B cell (primary cell): ENCODE measurements at regions not wholly inside any gene's neighbourhood (a gene's known extent, or its start where the extent isn't known, plus 50 kb on each side); places are given as distances from the start of the nearest gene placed in this dataset.

Source experiments
- ATAC-seq: fragments of 200-7000 bp; cut with Tn5 transposase; one replicate; pipeline ENCODE4 v1.10.0; 2021; ENCODE audit warnings: low read depth, mild to moderate bottlenecking, moderate number of reproducible peaks, moderate library complexity
- CTCF ChIA-PET: fragments of 350-600 bp; sonication (Branson Sonifier 250); formaldehyde crosslinking; loops from one replicate; lab custom pipeline; 2021; ENCODE audit warnings: antibody characterized with exemption, inconsistent platforms; lab: Charles Lee
- POLR2A ChIA-PET: fragments of 350-600 bp; sonication (Branson Sonifier 250); formaldehyde crosslinking; loops from one replicate; lab custom pipeline; 2021; ENCODE audit warnings: antibody characterized with exemption; lab: Charles Lee
- DNase-seq: peaks from one replicate; pipeline ENCODE4 v3.0.0; 2013
- H2AFZ ChIP-seq: 2 replicates; pipeline ENCODE4 v1.6.1; 2012; ENCODE audit warnings: mild to moderate bottlenecking, low read depth, low read length; ENCODE audit not compliant: insufficient read depth, poor library complexity, severe bottlenecking
- H3K27ac ChIP-seq, 2 donors: 1 replicate in 1 of 2; 2 replicates in 1 of 2; pipeline ENCODE4 v1.5.1; 2012 to 2013; ENCODE audit warnings: low read length in 2 of 2, mild to moderate bottlenecking in 2 of 2, moderate library complexity in 1 of 2
- H3K27me3 ChIP-seq, 4 experiments: fragments of 200-600 bp in 1 of 4; sonication (generic) in 1 of 4; replicated peaks in 1 of 4; 1 replicate in 2 of 4; 2 replicates in 2 of 4; pipeline versions ENCODE4 v1.6.1 to v1.7.0; 2013 to 2016; ENCODE audit warnings: low read length in 3 of 4, mild to moderate bottlenecking in 2 of 4, mixed read lengths in 1 of 4, moderate library complexity in 1 of 4; ENCODE audit not compliant: insufficient read depth in 4 of 4, control insufficient read depth in 3 of 4; ENCODE audit errors: control extremely low read depth in 1 of 4
- H3K36me3 ChIP-seq, 2 experiments: replicated peaks in 1 of 2; 1 replicate in 1 of 2; 2 replicates in 1 of 2; pipeline versions ENCODE4 v1.6.1 to v1.7.1; 2013; ENCODE audit warnings: low read length in 1 of 2; ENCODE audit not compliant: insufficient read depth in 2 of 2, control insufficient read depth in 1 of 2; ENCODE audit errors: control extremely low read depth in 1 of 2, extremely low read depth in 1 of 2
- H3K4me1 ChIP-seq, 2 donors: fragments of 200-600 bp in 1 of 2; sonication (generic) in 1 of 2; 1 replicate in 1 of 2; 2 replicates in 1 of 2; pipeline versions ENCODE4 v1.5.1 to v1.6.1; 2013 to 2017; ENCODE audit warnings: low read length in 2 of 2; ENCODE audit not compliant: control insufficient read depth in 2 of 2, insufficient read depth in 2 of 2
- H3K4me2 ChIP-seq: replicated peaks from 2 replicates; pipeline ENCODE3; 2012; ENCODE audit warnings: mild to moderate bottlenecking, low read depth, low read length; ENCODE audit not compliant: poor library complexity, severe bottlenecking
- H3K4me3 ChIP-seq, 5 experiments: fragments of 200-600 bp in 1 of 5; sonication (generic) in 1 of 5; 1 replicate in 3 of 5; 2 replicates in 2 of 5; pipeline versions ENCODE4 v1.5.1 to v1.7.0; 2011 to 2016; ENCODE audit warnings: low read length in 4 of 5, mild to moderate bottlenecking in 4 of 5, low read depth in 2 of 5, control low read depth in 1 of 5, moderate library complexity in 1 of 5; ENCODE audit not compliant: insufficient read depth in 1 of 5; ENCODE audit errors: control extremely low read depth in 1 of 5, extremely low read depth in 1 of 5
- H3K79me2 ChIP-seq: fragments of 200-600 bp; sonication (generic); one replicate; pipeline ENCODE4 v1.6.0; 2016; ENCODE audit warnings: low read length; ENCODE audit not compliant: control insufficient read depth, insufficient read depth
- H3K9ac ChIP-seq: fragments of 200-600 bp; sonication (generic); 2 replicates; pipeline ENCODE4 v1.6.1; 2017; ENCODE audit warnings: mild to moderate bottlenecking, low read length, moderate library complexity
- H3K9me3 ChIP-seq, 3 donors: one replicate each; pipeline versions ENCODE4 v1.6.1 to v1.7.1; 2013; ENCODE audit warnings: low read length in 2 of 3; ENCODE audit not compliant: control insufficient read depth in 2 of 3, insufficient read depth in 1 of 3; ENCODE audit errors: control extremely low read depth in 1 of 3
- H4K20me1 ChIP-seq: 2 replicates; pipeline ENCODE4 v1.6.0; 2012; ENCODE audit warnings: mild to moderate bottlenecking, low read length; ENCODE audit not compliant: insufficient read depth, control insufficient read depth, poor library complexity, severe bottlenecking
- H3K27ac Mint-ChIP-seq: one replicate; pipeline ENCODE4 v1.8.0; 2021; ENCODE audit warnings: mixed read lengths
- H3K27me3 Mint-ChIP-seq: one replicate; pipeline ENCODE4 v1.8.0; 2021; ENCODE audit warnings: mixed read lengths
- H3K4me1 Mint-ChIP-seq: one replicate; pipeline ENCODE4 v1.8.0; 2021; ENCODE audit warnings: mixed read lengths
- H3K4me3 Mint-ChIP-seq: one replicate; pipeline ENCODE4 v1.8.0; 2021; ENCODE audit warnings: mixed read lengths
- H3K9me3 Mint-ChIP-seq: one replicate; pipeline ENCODE4 v1.8.0; 2022; ENCODE audit warnings: mixed read lengths; ENCODE audit not compliant: insufficient read depth
- CTCF ChIP-seq: fragments of 200-600 bp; IDR thresholded peaks from one replicate; pipeline ENCODE4 v1.8.0; 2022; ENCODE audit warnings: antibody characterized with exemption, mild to moderate bottlenecking
- EZH2 ChIP-seq: IDR thresholded peaks from 2 replicates; pipeline ENCODE4 v1.6.1; 2012; ENCODE audit warnings: borderline replicate concordance, low read depth, mild to moderate bottlenecking, moderate library complexity, low read length; ENCODE audit not compliant: insufficient read depth, poor library complexity, severe bottlenecking
- WGBS: methylation state at CpG from one replicate; pipeline ENCODE4 v1.1.5; 2013; ENCODE audit warnings: missing lambda C conversion rate; ENCODE audit not compliant: insufficient coverage; 5-methylcytosine and 5-hydroxymethylcytosine counted together
- intact Hi-C: fragments of 100-400 bp; cut with micrococcal nuclease; formaldehyde crosslinking; loops from one replicate; pipeline ENCODE4 v1.10.0; 2022

GRCh38 chr3:26256224-26256623 lies 366.3 kb upstream of the LRRC3B start:
- H3K79me2 ChIP-seq = no peaks in the 10 kb centered on the region
- Mint-ChIP-seq H3K9me3 (no peaks in the 10 kb centered on the region), H3K4me1 (no peaks in the 10 kb centered on the region), H3K27me3 (no peaks in the 10 kb centered on the region), H3K4me3 (no peak overlapping the region), H3K27ac (no peak overlapping the region)
- DNase-seq (no peak), ATAC-seq (no peak)
- WGBS = 100% methylated on average over 3 of the region's 3 CpGs
- no peaks in the 10 kb centered on the region for H3K9me3 ChIP-seq
- H3K4me3 ChIP-seq = no peak overlapping the region
- POLR2A ChIA-PET = no interaction called here
- no peaks in the 10 kb centered on the region for H3K4me1 ChIP-seq
- H3K36me3 ChIP-seq = no peaks in the 10 kb centered on the region
- no peaks in the 10 kb centered on the region for H4K20me1 ChIP-seq
- no peak overlapping the region for H3K27ac ChIP-seq
- no peak for TF ChIP-seq EZH2
- no peak for TF ChIP-seq CTCF
- intact Hi-C loops = no loop called here
- CTCF ChIA-PET = no interaction called here
- H2AFZ ChIP-seq = no peak overlapping the region
- no peak overlapping the region for H3K9ac ChIP-seq
- H3K4me2 ChIP-seq = no peak overlapping the region
- H3K27me3 ChIP-seq = no peaks in the 10 kb centered on the region

GRCh38 chr3:26259176-26259575 lies 363.4 kb upstream of the LRRC3B start:
- ChIA-PET CTCF (no interaction called here), POLR2A (no interaction called here)
- no peak overlapping the region for H3K4me2 ChIP-seq
- H3K9ac ChIP-seq = no peak overlapping the region
- WGBS = 100% methylated on average over 2 of the region's 3 CpGs
- Mint-ChIP-seq H3K4me3 (no peak overlapping the region), H3K4me1 (no peaks in the 10 kb centered on the region), H3K27me3 (no peaks in the 10 kb centered on the region), H3K27ac (no peak overlapping the region), H3K9me3 (no peaks in the 10 kb centered on the region)
- intact Hi-C loops = no loop called here
- no peaks in the 10 kb centered on the region for H3K36me3 ChIP-seq
- no peak overlapping the region for H3K27ac ChIP-seq
- no peak for DNase-seq
- no peak overlapping the region for H2AFZ ChIP-seq
- H3K27me3 ChIP-seq = no peaks in the 10 kb centered on the region
- TF ChIP-seq EZH2 (no peak), CTCF (no peak)
- no peak overlapping the region for H3K4me3 ChIP-seq
- no peaks in the 10 kb centered on the region for H3K9me3 ChIP-seq
- H3K79me2 ChIP-seq = no peaks in the 10 kb centered on the region
- H4K20me1 ChIP-seq = no peaks in the 10 kb centered on the region
- no peak for ATAC-seq
- H3K4me1 ChIP-seq = no peaks in the 10 kb centered on the region
